ENCODE measurements at regions not wholly inside any gene's neighbourhood (a gene's known extent, or its start where the extent isn't known, plus 50 kb on each side); places are given as distances from the start of the nearest gene placed in this dataset.

DNA sequence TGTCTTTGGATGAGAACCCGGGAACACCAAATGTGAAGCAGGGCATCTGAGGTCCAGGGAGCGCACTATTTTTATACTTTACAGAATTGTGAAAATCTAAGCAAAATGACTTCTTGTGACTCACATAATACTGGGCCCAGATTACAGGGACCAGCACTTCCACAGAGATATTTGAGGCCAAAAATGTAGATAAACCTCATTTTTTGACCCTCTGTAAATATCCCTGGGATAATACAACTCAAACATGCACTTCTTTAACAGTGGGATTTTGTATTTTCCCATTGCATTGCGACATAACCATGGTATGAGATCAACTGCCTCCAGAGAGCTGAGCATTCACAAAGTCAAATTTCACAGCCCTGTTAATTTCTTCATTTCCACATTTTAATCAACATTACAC lies 289.4 kb upstream of the ADGRL4 start:
- TF ChIP-seq, protein P1, sequence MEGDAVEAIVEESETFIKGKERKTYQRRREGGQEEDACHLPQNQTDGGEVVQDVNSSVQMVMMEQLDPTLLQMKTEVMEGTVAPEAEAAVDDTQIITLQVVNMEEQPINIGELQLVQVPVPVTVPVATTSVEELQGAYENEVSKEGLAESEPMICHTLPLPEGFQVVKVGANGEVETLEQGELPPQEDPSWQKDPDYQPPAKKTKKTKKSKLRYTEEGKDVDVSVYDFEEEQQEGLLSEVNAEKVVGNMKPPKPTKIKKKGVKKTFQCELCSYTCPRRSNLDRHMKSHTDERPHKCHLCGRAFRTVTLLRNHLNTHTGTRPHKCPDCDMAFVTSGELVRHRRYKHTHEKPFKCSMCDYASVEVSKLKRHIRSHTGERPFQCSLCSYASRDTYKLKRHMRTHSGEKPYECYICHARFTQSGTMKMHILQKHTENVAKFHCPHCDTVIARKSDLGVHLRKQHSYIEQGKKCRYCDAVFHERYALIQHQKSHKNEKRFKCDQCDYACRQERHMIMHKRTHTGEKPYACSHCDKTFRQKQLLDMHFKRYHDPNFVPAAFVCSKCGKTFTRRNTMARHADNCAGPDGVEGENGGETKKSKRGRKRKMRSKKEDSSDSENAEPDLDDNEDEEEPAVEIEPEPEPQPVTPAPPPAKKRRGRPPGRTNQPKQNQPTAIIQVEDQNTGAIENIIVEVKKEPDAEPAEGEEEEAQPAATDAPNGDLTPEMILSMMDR (IDR thresholded peaks at IDR 0.05), result no peak
- no peak for TF ChIP-seq POLR2A (IDR thresholded peaks at IDR 0.05)

Measured in right lobe of liver (tissue), 4 donors.